Fibroblast of pulmonary artery (primary cell): ENCODE measurements at regions not wholly inside any gene's neighbourhood (a gene's known extent, or its start where the extent isn't known, plus 50 kb on each side); places are given as distances from the start of the nearest gene placed in this dataset.
"Not testable (repeated sequence)": the region's sequence is repeated elsewhere in the genome, so short reads cannot be mapped to it uniquely, and the experiment has no call there.

Source experiments
- DNase-seq: peaks from one replicate; pipeline ENCODE4 v3.0.0-alpha.2; 2010; ENCODE audit warnings: low read depth
- H3K4me3 ChIP-seq: replicated peaks from 2 replicates; pipeline ENCODE4 v1.5.1; 2011; ENCODE audit warnings: low read depth, mild to moderate bottlenecking, control low read depth, low read length, moderate library complexity
- TF ChIP-seq, protein P1 (sequence below): IDR thresholded peaks from 2 replicates; pipeline ENCODE4 v1.5.1; 2011; ENCODE audit warnings: mild to moderate bottlenecking, control low read depth, low read length, inconsistent platforms; ENCODE audit errors: missing control alignments

DNA sequence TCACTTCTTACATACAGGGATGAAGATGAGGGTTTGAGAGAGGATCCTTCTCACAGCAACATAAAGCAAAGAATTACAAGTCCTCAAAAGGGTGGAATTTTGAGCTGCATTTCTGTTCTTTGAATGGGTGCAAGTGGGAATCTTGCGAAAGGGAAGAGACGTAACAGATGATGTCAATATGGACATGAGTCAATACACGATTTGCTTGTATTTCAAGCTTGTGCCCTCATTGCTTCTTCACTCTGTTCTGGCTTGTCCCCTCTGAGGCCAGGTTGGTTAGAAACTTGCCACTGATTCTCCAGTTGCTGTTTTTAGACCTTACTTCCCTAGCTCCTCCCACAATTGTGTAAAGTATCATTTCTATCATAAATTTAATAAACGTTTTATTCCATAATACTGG is 104.8 kb upstream of the CLINT1 start:
- no peak overlapping the region for H3K4me3 ChIP-seq
- no peak for DNase-seq
- TF ChIP-seq, protein P1, sequence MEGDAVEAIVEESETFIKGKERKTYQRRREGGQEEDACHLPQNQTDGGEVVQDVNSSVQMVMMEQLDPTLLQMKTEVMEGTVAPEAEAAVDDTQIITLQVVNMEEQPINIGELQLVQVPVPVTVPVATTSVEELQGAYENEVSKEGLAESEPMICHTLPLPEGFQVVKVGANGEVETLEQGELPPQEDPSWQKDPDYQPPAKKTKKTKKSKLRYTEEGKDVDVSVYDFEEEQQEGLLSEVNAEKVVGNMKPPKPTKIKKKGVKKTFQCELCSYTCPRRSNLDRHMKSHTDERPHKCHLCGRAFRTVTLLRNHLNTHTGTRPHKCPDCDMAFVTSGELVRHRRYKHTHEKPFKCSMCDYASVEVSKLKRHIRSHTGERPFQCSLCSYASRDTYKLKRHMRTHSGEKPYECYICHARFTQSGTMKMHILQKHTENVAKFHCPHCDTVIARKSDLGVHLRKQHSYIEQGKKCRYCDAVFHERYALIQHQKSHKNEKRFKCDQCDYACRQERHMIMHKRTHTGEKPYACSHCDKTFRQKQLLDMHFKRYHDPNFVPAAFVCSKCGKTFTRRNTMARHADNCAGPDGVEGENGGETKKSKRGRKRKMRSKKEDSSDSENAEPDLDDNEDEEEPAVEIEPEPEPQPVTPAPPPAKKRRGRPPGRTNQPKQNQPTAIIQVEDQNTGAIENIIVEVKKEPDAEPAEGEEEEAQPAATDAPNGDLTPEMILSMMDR = no peak

DNA sequence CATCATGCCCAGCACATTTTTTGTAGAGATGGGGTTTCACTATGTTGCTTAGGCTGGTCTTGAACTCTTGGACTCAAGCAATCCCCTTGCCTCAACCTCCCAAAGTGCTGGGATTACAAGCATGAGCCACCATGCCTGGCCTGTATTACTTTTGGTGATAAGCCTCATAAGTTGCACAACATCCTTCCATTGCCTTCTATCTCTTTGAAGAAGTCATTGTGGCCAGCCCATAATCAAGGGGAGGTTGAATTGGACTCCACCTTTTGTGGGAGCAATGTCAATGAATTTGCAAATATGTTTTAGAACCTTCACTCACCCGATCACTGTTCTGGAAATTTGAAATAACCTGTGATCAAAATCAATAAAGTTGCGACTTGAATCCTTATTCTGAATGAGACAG is 104.3 kb upstream of the CLINT1 start:
- DNase-seq = no peak
- TF ChIP-seq, protein P1 = no peak
- no peak overlapping the region for H3K4me3 ChIP-seq

DNA sequence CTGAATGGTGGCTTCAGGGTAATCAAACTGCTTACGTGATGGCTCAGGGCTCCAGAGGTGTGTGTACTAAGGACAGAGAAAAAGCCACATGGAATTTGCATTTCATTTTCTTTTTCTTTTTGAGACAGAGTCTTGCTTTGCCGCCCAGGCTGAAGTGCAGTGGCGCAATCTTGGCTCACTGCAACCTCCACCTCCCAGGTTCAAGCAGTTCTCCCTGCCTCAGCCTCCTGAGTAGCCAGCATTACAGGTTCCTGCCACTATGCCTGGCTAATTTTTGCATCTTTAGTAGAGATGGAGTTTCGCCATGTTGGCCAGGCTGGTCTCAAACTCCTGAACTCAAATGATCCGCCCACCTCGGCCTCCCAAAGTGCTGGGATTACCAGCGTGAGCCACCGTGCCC is 103.7 kb upstream of the CLINT1 start:
- DNase-seq, H3K4me3 ChIP-seq: not testable (repeated sequence)

DNA sequence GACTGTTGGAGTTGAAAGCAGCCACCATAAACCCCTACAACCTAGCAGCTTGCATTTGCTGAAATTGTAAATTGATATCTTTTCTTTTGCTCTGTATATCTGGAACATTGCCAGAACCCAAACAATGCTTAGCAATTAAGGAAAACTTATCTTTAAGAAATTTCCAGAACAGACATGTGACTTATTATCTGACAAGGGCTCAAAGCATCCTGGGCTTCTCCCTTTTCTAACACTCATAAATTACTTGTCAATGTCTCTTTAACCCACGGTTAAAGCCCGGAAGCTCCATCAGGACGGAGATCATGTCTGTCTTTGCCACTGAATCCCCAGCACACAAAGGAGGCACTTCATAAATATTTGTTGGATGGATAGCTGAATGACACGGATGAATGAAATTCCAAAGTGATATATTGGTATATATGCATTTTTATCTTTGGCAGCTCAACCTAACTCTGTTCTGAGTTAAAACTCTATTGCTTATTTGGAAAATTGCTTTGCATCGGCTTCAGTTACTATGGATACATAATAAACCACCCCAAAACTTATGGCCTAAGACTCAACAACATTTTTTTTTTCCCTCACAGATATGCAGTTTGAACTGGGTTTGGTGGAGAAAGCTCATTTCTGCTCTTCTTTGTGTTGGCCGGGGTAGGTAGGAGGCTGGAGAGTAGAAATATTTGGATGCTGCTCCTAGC is 103.1 kb upstream of the CLINT1 start:
- TF ChIP-seq, protein P1 = no peak
- no peak for DNase-seq
- no peak overlapping the region for H3K4me3 ChIP-seq

DNA sequence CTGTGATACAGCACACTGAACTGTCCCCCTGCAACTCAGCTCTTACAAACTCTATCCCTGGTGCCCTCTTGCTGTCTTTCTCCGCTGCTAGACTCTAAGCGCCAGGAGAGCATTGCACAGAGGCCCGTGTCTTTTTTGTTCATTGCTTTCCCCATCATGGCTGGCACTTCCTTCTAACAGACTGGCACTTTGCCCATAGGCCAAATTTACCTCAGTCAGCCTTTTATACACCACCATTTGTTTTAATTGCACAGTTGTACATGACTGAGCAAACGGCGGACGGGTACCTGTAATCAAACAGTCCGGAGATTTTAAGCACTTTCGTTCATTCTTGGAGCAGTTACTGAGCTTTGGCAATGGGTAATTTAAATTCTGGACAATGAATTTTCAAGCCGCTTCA is 102.2 kb upstream of the CLINT1 start:
- H3K4me3 ChIP-seq = no peak overlapping the region
- no peak for DNase-seq
- TF ChIP-seq, protein P1 = no peak

DNA sequence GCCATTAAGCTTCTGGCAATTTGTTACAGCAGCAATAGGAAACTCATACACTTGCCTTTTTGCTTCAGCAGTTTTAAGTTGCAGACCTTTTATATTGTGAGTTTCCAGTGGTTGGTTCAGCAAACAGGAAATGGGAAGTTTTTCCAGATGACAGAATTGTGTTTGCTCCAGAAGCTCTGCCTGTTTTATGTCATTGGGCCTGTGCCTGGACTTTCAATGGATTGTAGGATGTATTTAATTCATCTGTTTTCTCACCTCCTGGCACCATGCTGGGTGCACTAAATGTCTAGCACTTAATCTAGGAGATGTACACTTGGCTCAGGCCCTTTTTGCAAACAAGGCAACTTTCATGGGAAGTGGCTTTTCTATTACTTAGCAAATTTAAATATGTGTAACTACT is 100.4 kb upstream of the CLINT1 start:
- H3K4me3 ChIP-seq = no peak overlapping the region
- TF ChIP-seq, protein P1 = no peak
- DNase-seq = no peak

DNA sequence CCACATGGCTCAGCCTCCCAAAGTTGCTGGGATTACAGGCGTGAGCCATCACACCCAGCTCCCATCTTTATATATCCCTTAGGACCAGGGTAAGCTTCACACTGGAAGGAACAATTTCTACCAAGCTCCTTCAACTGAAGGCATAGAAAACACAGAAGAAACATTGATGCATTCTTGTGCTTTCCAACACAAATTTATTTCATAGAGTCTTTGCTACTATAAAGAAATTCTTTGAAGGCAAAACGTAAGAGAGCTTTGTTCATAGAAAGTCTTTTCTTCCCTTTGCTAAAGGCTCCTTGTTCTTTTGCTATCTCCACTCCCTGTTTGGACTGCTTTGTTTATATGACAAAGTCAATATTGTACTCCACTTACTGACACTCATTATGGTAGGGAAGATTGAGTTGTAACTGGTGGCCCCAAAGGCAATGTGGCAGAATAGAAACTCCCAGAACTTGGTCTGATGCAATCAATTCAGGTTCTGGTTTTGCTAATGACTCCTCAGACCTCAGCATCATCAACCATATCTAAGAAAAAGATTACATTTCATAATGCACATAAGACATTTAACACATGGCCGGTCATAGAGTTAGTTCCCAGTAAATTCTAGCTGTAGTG is 97.4 kb upstream of the CLINT1 start:
- no peak for DNase-seq
- TF ChIP-seq, protein P1 = no peak
- no peak overlapping the region for H3K4me3 ChIP-seq
